Spleen (tissue), 11 donors: ENCODE measurements at regions not wholly inside any gene's neighbourhood (a gene's known extent, or its start where the extent isn't known, plus 50 kb on each side); places are given as distances from the start of the nearest gene placed in this dataset.

ENCODE experiments used
- DNase-seq: peaks from one replicate; pipeline ENCODE4 v3.0.0-alpha.2; 2020
- H3K27ac ChIP-seq, 8 donors: fragments of 200-600 bp; sonication (generic) in 7 of 8; 1 replicate in 4 of 8; 2 replicates in 4 of 8; pipeline versions ENCODE4 v1.5.0 to v1.8.0; 2016 to 2021; ENCODE audit warnings: inconsistent platforms in 4 of 8, mild to moderate bottlenecking in 4 of 8, moderate library complexity in 1 of 8
- H3K27me3 ChIP-seq, 7 donors: fragments of 200-600 bp; sonication (generic) in 6 of 7; replicated peaks in 1 of 7; 1 replicate in 4 of 7; 2 replicates in 3 of 7; pipeline versions ENCODE4 v1.5.0 to v1.8.0; 2016 to 2021; ENCODE audit warnings: inconsistent platforms in 3 of 7, mild to moderate bottlenecking in 1 of 7
- H3K36me3 ChIP-seq, 6 donors: fragments of 200-600 bp; sonication (generic) in 5 of 6; 1 replicate in 4 of 6; 2 replicates in 2 of 6; pipeline versions ENCODE4 v1.5.0 to v1.8.0; 2016 to 2021; ENCODE audit warnings: inconsistent platforms in 2 of 6
- H3K4me1 ChIP-seq, 6 donors: fragments of 200-600 bp; sonication (generic) in 5 of 6; 1 replicate in 3 of 6; 2 replicates in 3 of 6; pipeline versions ENCODE4 v1.5.0 to v1.8.0; 2016 to 2021; ENCODE audit warnings: inconsistent platforms in 3 of 6
- H3K4me3 ChIP-seq, 8 donors: fragments of 200-600 bp; sonication (generic) in 7 of 8; 1 replicate in 4 of 8; 2 replicates in 4 of 8; pipeline versions ENCODE4 v1.5.0 to v1.8.0; 2016 to 2021; ENCODE audit warnings: inconsistent platforms in 4 of 8, mild to moderate bottlenecking in 4 of 8, moderate library complexity in 2 of 8
- H3K9me3 ChIP-seq, 8 donors: fragments of 200-600 bp; sonication (generic) in 7 of 8; 1 replicate in 4 of 8; 2 replicates in 4 of 8; pipeline versions ENCODE4 v1.5.0 to v1.8.0; 2016 to 2021; ENCODE audit warnings: inconsistent platforms in 4 of 8
- CTCF ChIP-seq, 11 experiments: fragments of 200-600 bp in 7 of 11; fragments of 450-650 bp in 4 of 11; sonication (generic) in 4 of 11; IDR thresholded peaks in 8 of 11; conservative IDR thresholded peaks in 3 of 11; 1 replicate in 7 of 11; 2 replicates in 4 of 11; pipeline versions ENCODE4 v1.4.0 to v1.8.0; 2016 to 2021; ENCODE audit warnings: antibody characterized with exemption in 11 of 11, inconsistent platforms in 4 of 11, mild to moderate bottlenecking in 1 of 11
- POLR2A ChIP-seq, 3 donors: fragments of 450-650 bp; IDR thresholded peaks; one replicate each; pipeline ENCODE4 v1.5.1; 2017; ENCODE audit warnings: antibody characterized with exemption in 3 of 3, mild to moderate bottlenecking in 1 of 3
- POLR2AphosphoS5 ChIP-seq, 3 donors: sonication (generic); formaldehyde crosslinking; IDR thresholded peaks; one replicate each; pipeline ENCODE4 v1.5.1; 2017; ENCODE audit warnings: antibody characterized with exemption in 3 of 3
- WGBS, 5 donors: extraction: QIAGEN DNeasy Blood & Tissue Kit in 3 of 5; methylation state at CpG; one replicate each; pipeline versions ENCODE4 v1.1.5 to v1.1.7; 2013 to 2018; 5-methylcytosine and 5-hydroxymethylcytosine counted together
- intact Hi-C: fragments of 100-400 bp; cut with DNase I; formaldehyde crosslinking; loops from one replicate; pipeline ENCODE4 v1.15.0; 2023; ENCODE audit warnings: low total_unique reads
- donor health status: healthy with polysubstance abuse.
- donor health status: DM: no; HTN: no; CAD: no; lungs with moderate emphysema.
- donor health status: DM: no; HTN: no; CAD: no.
- donor health status: Bipolar disorder and iron deficiency.
- donor health status: healthy.
- donor health status: DM: no; HTN: no; CAD: no.
- donor health status: DM: yes; HTN: yes; CAD: no.

- Histone ChIP-seq H3K9me3 (peaks cover 0 to 7% (median 3%) of the 10 kb centered on the region in 8 donors), H3K27ac (no peak overlapping the region), H3K4me3 (no peak overlapping the region), H3K36me3 (no peaks in the 10 kb centered on the region), H3K4me1 (no peaks in the 10 kb centered on the region), H3K27me3 (no peaks in the 10 kb centered on the region)
- intact Hi-C loops, result no loop called here
- DNase-seq, result no peak
- no peak for TF ChIP-seq POLR2AphosphoS5 (IDR thresholded peaks at IDR 0.05)
- TF ChIP-seq CTCF (IDR thresholded peaks at IDR 0.05 in 8 of 11, conservative IDR thresholded peaks at IDR 0.05 in 3 of 11), result no peak
- no peak for TF ChIP-seq POLR2A (IDR thresholded peaks at IDR 0.05)
- WGBS, 5 donors, result 86 to 94% (median 88%) methylated on average over 7 of the region's 7 CpGs
These were observed 400.5 kb upstream of the CDH11 start for GRCh38 chr16:65522412-65522811.

GRCh38 chr16:65521633-65522328 lies 399.9 kb upstream of the CDH11 start:
- Histone ChIP-seq H3K9me3 (peaks cover 0 to 1% (median 0%) of the 10 kb centered on the region in 8 donors), H3K4me3 (no peak overlapping the region), H3K27me3 (no peaks in the 10 kb centered on the region), H3K36me3 (no peaks in the 10 kb centered on the region), H3K27ac (no peak overlapping the region), H3K4me1 (no peaks in the 10 kb centered on the region)
- 30 to 46% (median 36%) methylated on average over 10 of the region's 10 CpGs for WGBS, 5 donors
- intact Hi-C loops, result no loop called here
- no peak for DNase-seq
- no peak for TF ChIP-seq CTCF (IDR thresholded peaks at IDR 0.05 in 8 of 11, conservative IDR thresholded peaks at IDR 0.05 in 3 of 11)

GRCh38 chr16:65519402-65519801 lies 397.5 kb upstream of the CDH11 start:
- intact Hi-C loops, result no loop called here
- no peaks in the 10 kb centered on the region for H3K9me3 ChIP-seq
- WGBS, 5 donors, result 89 to 100% (median 90%) methylated on average over 1 of the region's 1 CpG
- TF ChIP-seq POLR2AphosphoS5 (IDR thresholded peaks at IDR 0.05) (no peak), CTCF (IDR thresholded peaks at IDR 0.05 in 8 of 11, conservative IDR thresholded peaks at IDR 0.05 in 3 of 11) (no peak), POLR2A (IDR thresholded peaks at IDR 0.05) (no peak)
- H3K4me1 ChIP-seq, result no peaks in the 10 kb centered on the region
- no peak overlapping the region for H3K27ac ChIP-seq
- H3K4me3 ChIP-seq, result no peak overlapping the region
- DNase-seq, result no peak
- no peaks in the 10 kb centered on the region for H3K36me3 ChIP-seq
- no peaks in the 10 kb centered on the region for H3K27me3 ChIP-seq

GRCh38 chr16:65515193-65515592 lies 393.3 kb upstream of the CDH11 start:
- no peak for TF ChIP-seq POLR2A (IDR thresholded peaks at IDR 0.05)
- no peak for TF ChIP-seq POLR2AphosphoS5 (IDR thresholded peaks at IDR 0.05)
- TF ChIP-seq CTCF (IDR thresholded peaks at IDR 0.05 in 8 of 11, conservative IDR thresholded peaks at IDR 0.05 in 3 of 11), result no peak
- Histone ChIP-seq H3K9me3 (no peaks in the 10 kb centered on the region), H3K27ac (no peak overlapping the region), H3K36me3 (no peaks in the 10 kb centered on the region), H3K27me3 (no peaks in the 10 kb centered on the region), H3K4me1 (no peaks in the 10 kb centered on the region), H3K4me3 (no peak overlapping the region)
- DNase-seq, result no peak
- 81 to 86% (median 84%) methylated on average over 4 of the region's 4 CpGs for WGBS, 5 donors
- intact Hi-C loops, result no loop called here
